HEK293 (cell line): ENCODE measurements at regions not wholly inside any gene's neighbourhood (a gene's known extent, or its start where the extent isn't known, plus 50 kb on each side); places are given as distances from the start of the nearest gene placed in this dataset.

Experiments
- CTCF ChIA-PET: fragments of 350-600 bp; formaldehyde crosslinking; extraction: SDS; loops from one replicate; lab custom pipeline; 2021; ENCODE audit warnings: antibody characterized with exemption; lab: Yijun Ruan, JAX
- POLR2A ChIA-PET: fragments of 300-600 bp; formaldehyde crosslinking; extraction: SDS; loops from one replicate; lab custom pipeline; 2020; ENCODE audit warnings: antibody characterized with exemption, inconsistent platforms; lab: Yijun Ruan, JAX
- H3K27ac ChIP-seq: fragments of 200-500 bp; sonication (Bioruptor generic); 2 replicates; pipeline ENCODE4 v1.5.1; 2014; ENCODE audit warnings: low read depth, low read length, control low read depth, inconsistent platforms; ENCODE audit errors: extremely low read depth
- H3K36me3 ChIP-seq, 2 experiments: fragments of 200-500 bp in 1 of 2; sonication (Bioruptor generic) in 1 of 2; 1 replicate in 1 of 2; 2 replicates in 1 of 2; pipeline ENCODE4 v1.5.1; 2014 to 2017; ENCODE audit warnings: inconsistent platforms in 2 of 2, low read length in 2 of 2; ENCODE audit not compliant: control insufficient read depth in 2 of 2, insufficient read depth in 1 of 2
- H3K4me1 ChIP-seq: fragments of 200-500 bp; sonication (Bioruptor generic); 2 replicates; pipeline ENCODE4 v1.5.1; 2014; ENCODE audit warnings: mild to moderate bottlenecking, low read length, inconsistent platforms; ENCODE audit not compliant: control insufficient read depth, insufficient read depth
- H3K4me3 ChIP-seq: 2 replicates; pipeline ENCODE4 v1.5.1; 2011; ENCODE audit warnings: low read depth, mild to moderate bottlenecking, control low read depth, low read length, moderate library complexity
- H3K9me3 ChIP-seq: fragments of 200-500 bp; sonication (Bioruptor generic); 2 replicates; pipeline ENCODE4 v1.5.1; 2014; ENCODE audit warnings: low read depth, low read length, inconsistent platforms; ENCODE audit not compliant: control insufficient read depth, insufficient read depth
- HOXA7 ChIP-seq: sonication (generic); formaldehyde crosslinking; IDR thresholded peaks from 2 replicates; pipeline ENCODE4 v1.8.1; 2022; ENCODE audit warnings: missing genetic modification reagents, borderline replicate concordance
- IKZF3 ChIP-seq: fragments of 450-650 bp; IDR thresholded peaks from 2 replicates; pipeline ENCODE4 v1.5.0; 2018; ENCODE audit warnings: missing biosample characterization, mild to moderate bottlenecking, missing genetic modification characterization, moderate library complexity
- KLF1 ChIP-seq: fragments of 450-650 bp; formaldehyde crosslinking; IDR thresholded peaks from 2 replicates; pipeline ENCODE4 v1.5.1; 2016; ENCODE audit warnings: missing biosample characterization, missing genetic modification characterization
- KLF8 ChIP-seq: fragments of 450-650 bp; formaldehyde crosslinking; IDR thresholded peaks from 2 replicates; pipeline ENCODE4 v1.5.1; 2016; ENCODE audit warnings: missing biosample characterization, missing genetic modification characterization
- SCRT2 ChIP-seq: fragments of 450-650 bp; formaldehyde crosslinking; IDR thresholded peaks from 2 replicates; pipeline ENCODE4 v1.5.1; 2016; ENCODE audit warnings: missing biosample characterization, missing genetic modification characterization
- TRIM28 ChIP-seq: IDR thresholded peaks from 2 replicates; pipeline ENCODE4 v1.6.1; 2011; ENCODE audit warnings: low read length, control low read depth, borderline replicate concordance
- ZBTB17 ChIP-seq: fragments of 450-650 bp; formaldehyde crosslinking; IDR thresholded peaks from 2 replicates; pipeline ENCODE4 v1.5.1; 2016; ENCODE audit warnings: missing biosample characterization, missing genetic modification characterization
- ZBTB48 ChIP-seq: fragments of 450-650 bp; formaldehyde crosslinking; IDR thresholded peaks from 2 replicates; pipeline ENCODE4 v1.5.1; 2016; ENCODE audit warnings: missing biosample characterization, missing genetic modification characterization
- ZEB2 ChIP-seq: fragments of 450-650 bp; formaldehyde crosslinking; IDR thresholded peaks from 2 replicates; pipeline ENCODE4 v1.5.1; 2016; ENCODE audit warnings: missing biosample characterization, missing genetic modification characterization
- ZFP41 ChIP-seq: fragments of 450-650 bp; formaldehyde crosslinking; IDR thresholded peaks from 2 replicates; pipeline ENCODE4 v1.5.1; 2016; ENCODE audit warnings: missing biosample characterization, missing genetic modification characterization, borderline replicate concordance
- ZNF10 ChIP-seq: fragments of 450-650 bp; formaldehyde crosslinking; IDR thresholded peaks from 2 replicates; pipeline ENCODE4 v1.5.1; 2017; ENCODE audit warnings: missing biosample characterization, missing genetic modification characterization
- ZNF155 ChIP-seq: fragments of 450-650 bp; formaldehyde crosslinking; IDR thresholded peaks from 2 replicates; pipeline ENCODE4 v1.5.1; 2016; ENCODE audit warnings: missing biosample characterization, missing genetic modification characterization
- ZNF19 ChIP-seq: fragments of 450-650 bp; formaldehyde crosslinking; IDR thresholded peaks from 2 replicates; pipeline ENCODE4; 2016; ENCODE audit warnings: missing biosample characterization, missing genetic modification characterization, low read depth
- ZNF223 ChIP-seq: fragments of 450-650 bp; formaldehyde crosslinking; IDR thresholded peaks from 2 replicates; pipeline ENCODE4 v1.5.1; 2016; ENCODE audit warnings: missing biosample characterization, missing genetic modification characterization
- ZNF311 ChIP-seq: fragments of 450-650 bp; formaldehyde crosslinking; IDR thresholded peaks from 2 replicates; pipeline ENCODE4 v1.5.1; 2017; ENCODE audit warnings: missing biosample characterization, missing genetic modification characterization, borderline replicate concordance
- ZNF354C ChIP-seq: fragments of 450-650 bp; formaldehyde crosslinking; IDR thresholded peaks from 2 replicates; pipeline ENCODE4 v1.5.1; 2016; ENCODE audit warnings: missing biosample characterization, missing genetic modification characterization, low read depth, borderline replicate concordance
- ZNF394 ChIP-seq: fragments of 450-650 bp; formaldehyde crosslinking; IDR thresholded peaks from 2 replicates; pipeline ENCODE4 v1.5.1; 2016; ENCODE audit warnings: missing biosample characterization, missing genetic modification characterization, mild to moderate bottlenecking, moderate library complexity, borderline replicate concordance
- ZNF510 ChIP-seq: fragments of 450-650 bp; formaldehyde crosslinking; IDR thresholded peaks from 2 replicates; pipeline ENCODE4 v1.5.1; 2018; ENCODE audit warnings: mild to moderate bottlenecking, missing genetic modification characterization, missing biosample characterization; ENCODE audit not compliant: insufficient replicate concordance
- ZNF529 ChIP-seq: fragments of 450-650 bp; formaldehyde crosslinking; IDR thresholded peaks from 2 replicates; pipeline ENCODE4 v1.5.1; 2017; ENCODE audit warnings: missing genetic modification characterization, missing biosample characterization; ENCODE audit not compliant: insufficient replicate concordance
- ZNF645 ChIP-seq: fragments of 450-650 bp; formaldehyde crosslinking; IDR thresholded peaks from 2 replicates; pipeline ENCODE4; 2016; ENCODE audit warnings: missing biosample characterization, missing genetic modification characterization
- ZNF660 ChIP-seq: fragments of 450-650 bp; IDR thresholded peaks from 2 replicates; pipeline ENCODE4 v1.5.1; 2018; ENCODE audit warnings: missing biosample characterization, mild to moderate bottlenecking, missing genetic modification characterization
- ZSCAN16 ChIP-seq: fragments of 450-650 bp; formaldehyde crosslinking; IDR thresholded peaks from 2 replicates; pipeline ENCODE4 v1.5.1; 2016; ENCODE audit warnings: missing biosample characterization, missing genetic modification characterization
- TF ChIP-seq, protein P1 (sequence below): fragments of 450-650 bp; formaldehyde crosslinking; IDR thresholded peaks from 2 replicates; pipeline ENCODE4 v1.5.1; 2016; ENCODE audit warnings: missing biosample characterization, missing genetic modification characterization, borderline replicate concordance
- TF ChIP-seq, protein P2 (sequence below): fragments of 450-650 bp; formaldehyde crosslinking; IDR thresholded peaks from 2 replicates; pipeline ENCODE4 v1.5.1; 2017; ENCODE audit warnings: missing biosample characterization, missing genetic modification characterization
- TF ChIP-seq, protein P3 (sequence below): fragments of 450-650 bp; formaldehyde crosslinking; IDR thresholded peaks from 2 replicates; pipeline ENCODE4 v1.5.1; 2016; ENCODE audit warnings: missing biosample characterization, missing genetic modification characterization
- TF ChIP-seq, protein P4 (sequence below): IDR thresholded peaks from 2 replicates; pipeline ENCODE4 v1.6.1; 2011; ENCODE audit warnings: mild to moderate bottlenecking, low read depth, low read length, borderline replicate concordance

GRCh38 chr2:217382794-217383193, 522.9 kb upstream of the TNP1 start:
- ChIA-PET POLR2A (no interaction called here), CTCF (no interaction called here)
- Histone ChIP-seq H3K36me3 (no peaks in the 10 kb centered on the region), H3K9me3 (no peaks in the 10 kb centered on the region), H3K4me3 (no peak overlapping the region), H3K4me1 (no peaks in the 10 kb centered on the region), H3K27ac (no peak overlapping the region)
- TF ChIP-seq IKZF3 (no peak), ZNF354C (tag by site-specific recombination) (no peak), KLF1 (tag by site-specific recombination) (no peak), TRIM28 (no peak), ZNF645 (tag by site-specific recombination) (no peak), ZNF510 (tag by site-specific recombination) (no peak), ZNF10 (tag by site-specific recombination) (no peak)

GRCh38 chr2:217379807-217380206, 519.9 kb upstream of the TNP1 start:
- TF ChIP-seq ZNF19 (no peak), KLF8 (tag by site-specific recombination) (no peak), ZFP41 (tag by site-specific recombination) (no peak), ZNF529 (tag by site-specific recombination) (no peak), ZBTB48 (tag by site-specific recombination) (no peak), ZEB2 (no peak), SCRT2 (no peak)
- TF ChIP-seq, protein P1, sequence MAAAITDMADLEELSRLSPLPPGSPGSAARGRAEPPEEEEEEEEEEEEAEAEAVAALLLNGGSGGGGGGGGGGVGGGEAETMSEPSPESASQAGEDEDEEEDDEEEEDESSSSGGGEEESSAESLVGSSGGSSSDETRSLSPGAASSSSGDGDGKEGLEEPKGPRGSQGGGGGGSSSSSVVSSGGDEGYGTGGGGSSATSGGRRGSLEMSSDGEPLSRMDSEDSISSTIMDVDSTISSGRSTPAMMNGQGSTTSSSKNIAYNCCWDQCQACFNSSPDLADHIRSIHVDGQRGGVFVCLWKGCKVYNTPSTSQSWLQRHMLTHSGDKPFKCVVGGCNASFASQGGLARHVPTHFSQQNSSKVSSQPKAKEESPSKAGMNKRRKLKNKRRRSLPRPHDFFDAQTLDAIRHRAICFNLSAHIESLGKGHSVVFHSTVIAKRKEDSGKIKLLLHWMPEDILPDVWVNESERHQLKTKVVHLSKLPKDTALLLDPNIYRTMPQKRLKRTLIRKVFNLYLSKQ (tag by site-specific recombination), result no peak
- Histone ChIP-seq H3K4me1 (no peaks in the 10 kb centered on the region), H3K4me3 (no peak overlapping the region), H3K27ac (no peak overlapping the region), H3K36me3 (no peaks in the 10 kb centered on the region), H3K9me3 (no peaks in the 10 kb centered on the region)
- POLR2A ChIA-PET, result no interaction called here
- CTCF ChIA-PET, result no interaction called here

DNA sequence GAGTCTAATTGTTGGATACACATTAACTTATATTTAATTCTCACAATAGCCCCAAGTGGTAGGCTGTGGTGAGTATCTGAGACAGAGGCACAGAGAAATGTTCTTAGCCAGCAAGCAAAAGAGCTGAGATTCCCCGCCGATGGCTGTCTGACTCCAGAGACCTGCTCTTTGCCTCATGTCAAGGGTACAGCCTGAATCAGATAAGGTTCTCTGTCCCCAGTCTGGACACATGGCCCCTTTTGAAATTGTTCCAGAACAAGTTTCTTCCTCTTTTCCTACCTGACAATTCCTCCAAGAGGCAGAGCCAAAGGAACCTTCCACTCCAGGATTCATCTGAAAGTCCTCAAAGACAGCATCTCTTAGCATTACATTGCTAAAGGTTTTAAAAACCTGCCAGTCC, 512.9 kb upstream of the TNP1 start:
- POLR2A ChIA-PET, result no interaction called here
- CTCF ChIA-PET, result no interaction called here
- Histone ChIP-seq H3K4me1 (no peaks in the 10 kb centered on the region), H3K9me3 (no peaks in the 10 kb centered on the region), H3K27ac (no peak overlapping the region), H3K36me3 (no peaks in the 10 kb centered on the region), H3K4me3 (no peak overlapping the region)
- TF ChIP-seq, protein P2, sequence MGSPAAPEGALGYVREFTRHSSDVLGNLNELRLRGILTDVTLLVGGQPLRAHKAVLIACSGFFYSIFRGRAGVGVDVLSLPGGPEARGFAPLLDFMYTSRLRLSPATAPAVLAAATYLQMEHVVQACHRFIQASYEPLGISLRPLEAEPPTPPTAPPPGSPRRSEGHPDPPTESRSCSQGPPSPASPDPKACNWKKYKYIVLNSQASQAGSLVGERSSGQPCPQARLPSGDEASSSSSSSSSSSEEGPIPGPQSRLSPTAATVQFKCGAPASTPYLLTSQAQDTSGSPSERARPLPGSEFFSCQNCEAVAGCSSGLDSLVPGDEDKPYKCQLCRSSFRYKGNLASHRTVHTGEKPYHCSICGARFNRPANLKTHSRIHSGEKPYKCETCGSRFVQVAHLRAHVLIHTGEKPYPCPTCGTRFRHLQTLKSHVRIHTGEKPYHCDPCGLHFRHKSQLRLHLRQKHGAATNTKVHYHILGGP, result no peak
- TF ChIP-seq KLF1 (tag by site-specific recombination) (no peak), ZNF660 (tag by site-specific recombination) (no peak), HOXA7 (no peak), ZBTB17 (tag by site-specific recombination) (no peak), ZSCAN16 (tag by site-specific recombination) (no peak), ZNF155 (no peak), ZNF394 (tag by site-specific recombination) (no peak), ZNF223 (tag by site-specific recombination) (no peak), ZNF311 (tag by site-specific recombination) (no peak)
- TF ChIP-seq, protein P3, sequence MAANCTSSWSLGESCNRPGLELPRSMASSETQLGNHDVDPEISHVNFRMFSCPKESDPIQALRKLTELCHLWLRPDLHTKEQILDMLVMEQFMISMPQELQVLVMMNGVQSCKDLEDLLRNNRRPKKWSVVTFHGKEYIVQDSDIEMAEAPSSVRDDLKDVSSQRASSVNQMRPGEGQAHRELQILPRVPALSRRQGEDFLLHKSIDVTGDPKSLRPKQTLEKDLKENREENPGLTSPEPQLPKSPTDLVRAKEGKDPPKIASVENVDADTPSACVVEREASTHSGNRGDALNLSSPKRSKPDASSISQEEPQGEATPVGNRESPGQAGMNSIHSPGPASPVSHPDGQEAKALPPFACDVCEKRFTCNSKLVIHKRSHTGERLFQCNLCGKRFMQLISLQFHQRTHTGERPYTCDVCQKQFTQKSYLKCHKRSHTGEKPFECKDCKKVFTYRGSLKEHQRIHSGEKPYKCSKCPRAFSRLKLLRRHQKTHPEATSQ (tag by site-specific recombination), result no peak
- TF ChIP-seq, protein P4, sequence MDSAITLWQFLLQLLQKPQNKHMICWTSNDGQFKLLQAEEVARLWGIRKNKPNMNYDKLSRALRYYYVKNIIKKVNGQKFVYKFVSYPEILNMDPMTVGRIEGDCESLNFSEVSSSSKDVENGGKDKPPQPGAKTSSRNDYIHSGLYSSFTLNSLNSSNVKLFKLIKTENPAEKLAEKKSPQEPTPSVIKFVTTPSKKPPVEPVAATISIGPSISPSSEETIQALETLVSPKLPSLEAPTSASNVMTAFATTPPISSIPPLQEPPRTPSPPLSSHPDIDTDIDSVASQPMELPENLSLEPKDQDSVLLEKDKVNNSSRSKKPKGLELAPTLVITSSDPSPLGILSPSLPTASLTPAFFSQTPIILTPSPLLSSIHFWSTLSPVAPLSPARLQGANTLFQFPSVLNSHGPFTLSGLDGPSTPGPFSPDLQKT, result no peak
